Panc1 (cell line): ENCODE measurements at regions not wholly inside any gene's neighbourhood (a gene's known extent, or its start where the extent isn't known, plus 50 kb on each side); places are given as distances from the start of the nearest gene placed in this dataset.

Experiments used
- ATAC-seq: fragments of 200-7000 bp; cut with Tn5 transposase; 2 replicates; pipeline ENCODE4 v1.9.1; 2020; ENCODE audit warnings: mild to moderate bottlenecking, moderate library complexity
- BruUV-seq: library from RNA; stranded (reverse); fragments of 400-500 nt; replicated peaks from 2 replicates; lab custom pipeline; 2021; lab: Mats Ljungman, UMichigan
- CTCF ChIA-PET: fragments of 300-600 bp; sonication (Branson Sonifier 250); formaldehyde crosslinking; loops from one replicate; lab custom pipeline; 2022; ENCODE audit warnings: antibody characterized with exemption; lab: Charles Lee
- POLR2A ChIA-PET: fragments of 300-600 bp; sonication (Branson Sonifier 250); formaldehyde crosslinking; loops from one replicate; lab custom pipeline; 2022; ENCODE audit warnings: antibody characterized with exemption; lab: Charles Lee
- DNase-seq: peaks from one replicate; pipeline ENCODE4 v3.0.0-alpha.2; 2010; ENCODE audit warnings: low read depth, low spot score
- H3K27ac ChIP-seq: 2 replicates; pipeline ENCODE4 v1.5.1; 2011; ENCODE audit warnings: mild to moderate bottlenecking, low read length, inconsistent platforms
- H3K27me3 ChIP-seq: fragments of 200-500 bp; sonication (Bioruptor generic); 2 replicates; pipeline ENCODE4 v1.6.0; 2014; ENCODE audit warnings: low read length, inconsistent platforms; ENCODE audit not compliant: control insufficient read depth, insufficient read depth
- H3K36me3 ChIP-seq: fragments of 200-500 bp; sonication (Bioruptor generic); 2 replicates; pipeline ENCODE4 v1.5.1; 2014; ENCODE audit warnings: inconsistent platforms, mild to moderate bottlenecking, low read length, moderate library complexity; ENCODE audit not compliant: control insufficient read depth, insufficient read depth
- H3K4me1 ChIP-seq: 2 replicates; pipeline ENCODE4 v1.5.1; 2011; ENCODE audit warnings: inconsistent platforms, mild to moderate bottlenecking, low read length, moderate library complexity; ENCODE audit not compliant: control insufficient read depth, insufficient read depth
- H3K4me3 ChIP-seq, 2 experiments: 2 replicates each; pipeline ENCODE4 v1.5.1; 2011 to 2012; ENCODE audit warnings: low read depth in 2 of 2, low read length in 2 of 2, mild to moderate bottlenecking in 2 of 2, inconsistent platforms in 1 of 2, moderate library complexity in 1 of 2
- H3K9me3 ChIP-seq: fragments of 200-500 bp; sonication (Bioruptor generic); 2 replicates; pipeline ENCODE4 v1.5.1; 2014; ENCODE audit warnings: low read depth, mild to moderate bottlenecking, inconsistent platforms, low read length, moderate library complexity; ENCODE audit not compliant: control insufficient read depth, insufficient read depth
- POLR2AphosphoS5 ChIP-seq: IDR thresholded peaks from 2 replicates; pipeline ENCODE4 v1.6.1; 2012; ENCODE audit warnings: mild to moderate bottlenecking, low read depth, low read length, moderate library complexity
- SIN3A ChIP-seq: IDR thresholded peaks from 2 replicates; pipeline ENCODE4 v1.6.1; 2012; ENCODE audit warnings: low read depth, mild to moderate bottlenecking, low read length, moderate library complexity, borderline replicate concordance; ENCODE audit not compliant: insufficient read depth
- TCF7L2 ChIP-seq: IDR thresholded peaks from 2 replicates; pipeline ENCODE4 v1.6.1; 2011; ENCODE audit warnings: mild to moderate bottlenecking, low read depth, low read length, inconsistent platforms
- in situ Hi-C: cut with HindIII; loops from 2 replicates; pipeline ENCODE4 v1.10.0; 2016; ENCODE audit warnings: low sequenced_read_pairs, low pct_unique_long_range_greater_than_20kb
- intact Hi-C: fragments of 100-400 bp; cut with micrococcal nuclease; formaldehyde crosslinking; loops from one replicate; pipeline ENCODE4 v1.10.0; 2022; ENCODE audit not compliant: unreplicated experiment
- TF ChIP-seq, protein P1 (sequence below): fragments of 450-650 bp; IDR thresholded peaks from 2 replicates; pipeline ENCODE4 v1.5.1; 2017; ENCODE audit warnings: mild to moderate bottlenecking
- TF ChIP-seq, protein P2 (sequence below), 2 experiments: IDR thresholded peaks; 2 replicates each; pipeline ENCODE4 v1.6.1; 2011 to 2012; ENCODE audit warnings: low read depth in 2 of 2, control low read depth in 1 of 2, low read length in 1 of 2, mild to moderate bottlenecking in 1 of 2, moderate library complexity in 1 of 2; ENCODE audit not compliant: insufficient read depth in 1 of 2

DNA sequence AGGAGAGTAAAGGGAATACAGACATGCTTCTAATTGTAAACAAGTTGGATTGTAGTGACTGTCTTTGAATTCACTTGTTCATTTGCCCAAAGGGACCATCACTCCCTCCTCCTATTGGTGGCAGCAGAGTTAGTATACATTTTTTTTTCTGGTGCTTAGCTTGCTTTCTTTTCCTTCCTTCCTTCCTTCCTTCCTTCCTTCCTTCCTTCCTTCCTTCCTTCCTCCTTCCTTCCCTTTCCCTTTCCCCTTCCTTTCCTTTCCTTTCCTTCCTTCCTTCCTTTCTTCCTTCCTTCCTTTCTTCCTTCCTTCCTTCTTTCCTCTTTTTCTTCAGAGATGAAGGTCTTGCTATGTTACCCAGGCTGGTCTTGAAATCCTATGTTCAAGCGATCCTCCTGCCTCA lies 94.8 kb upstream of the ATP6AP2 start:
- DNase-seq (no peak), ATAC-seq (no peak)
- intact Hi-C loops: no loop called here
- CTCF ChIA-PET: no interaction called here
- no peaks in the 10 kb centered on the region for H3K27me3 ChIP-seq
- H3K27ac ChIP-seq: no peak overlapping the region
- POLR2A ChIA-PET: no interaction called here
- H3K4me1 ChIP-seq: no peaks in the 10 kb centered on the region
- no peaks in the 10 kb centered on the region for H3K9me3 ChIP-seq
- H3K4me3 ChIP-seq: no peak overlapping the region
- TF ChIP-seq, protein P1, sequence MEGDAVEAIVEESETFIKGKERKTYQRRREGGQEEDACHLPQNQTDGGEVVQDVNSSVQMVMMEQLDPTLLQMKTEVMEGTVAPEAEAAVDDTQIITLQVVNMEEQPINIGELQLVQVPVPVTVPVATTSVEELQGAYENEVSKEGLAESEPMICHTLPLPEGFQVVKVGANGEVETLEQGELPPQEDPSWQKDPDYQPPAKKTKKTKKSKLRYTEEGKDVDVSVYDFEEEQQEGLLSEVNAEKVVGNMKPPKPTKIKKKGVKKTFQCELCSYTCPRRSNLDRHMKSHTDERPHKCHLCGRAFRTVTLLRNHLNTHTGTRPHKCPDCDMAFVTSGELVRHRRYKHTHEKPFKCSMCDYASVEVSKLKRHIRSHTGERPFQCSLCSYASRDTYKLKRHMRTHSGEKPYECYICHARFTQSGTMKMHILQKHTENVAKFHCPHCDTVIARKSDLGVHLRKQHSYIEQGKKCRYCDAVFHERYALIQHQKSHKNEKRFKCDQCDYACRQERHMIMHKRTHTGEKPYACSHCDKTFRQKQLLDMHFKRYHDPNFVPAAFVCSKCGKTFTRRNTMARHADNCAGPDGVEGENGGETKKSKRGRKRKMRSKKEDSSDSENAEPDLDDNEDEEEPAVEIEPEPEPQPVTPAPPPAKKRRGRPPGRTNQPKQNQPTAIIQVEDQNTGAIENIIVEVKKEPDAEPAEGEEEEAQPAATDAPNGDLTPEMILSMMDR: no peak
- TF ChIP-seq TCF7L2 (no peak), POLR2AphosphoS5 (no peak), SIN3A (no peak)
- TF ChIP-seq, protein P2, sequence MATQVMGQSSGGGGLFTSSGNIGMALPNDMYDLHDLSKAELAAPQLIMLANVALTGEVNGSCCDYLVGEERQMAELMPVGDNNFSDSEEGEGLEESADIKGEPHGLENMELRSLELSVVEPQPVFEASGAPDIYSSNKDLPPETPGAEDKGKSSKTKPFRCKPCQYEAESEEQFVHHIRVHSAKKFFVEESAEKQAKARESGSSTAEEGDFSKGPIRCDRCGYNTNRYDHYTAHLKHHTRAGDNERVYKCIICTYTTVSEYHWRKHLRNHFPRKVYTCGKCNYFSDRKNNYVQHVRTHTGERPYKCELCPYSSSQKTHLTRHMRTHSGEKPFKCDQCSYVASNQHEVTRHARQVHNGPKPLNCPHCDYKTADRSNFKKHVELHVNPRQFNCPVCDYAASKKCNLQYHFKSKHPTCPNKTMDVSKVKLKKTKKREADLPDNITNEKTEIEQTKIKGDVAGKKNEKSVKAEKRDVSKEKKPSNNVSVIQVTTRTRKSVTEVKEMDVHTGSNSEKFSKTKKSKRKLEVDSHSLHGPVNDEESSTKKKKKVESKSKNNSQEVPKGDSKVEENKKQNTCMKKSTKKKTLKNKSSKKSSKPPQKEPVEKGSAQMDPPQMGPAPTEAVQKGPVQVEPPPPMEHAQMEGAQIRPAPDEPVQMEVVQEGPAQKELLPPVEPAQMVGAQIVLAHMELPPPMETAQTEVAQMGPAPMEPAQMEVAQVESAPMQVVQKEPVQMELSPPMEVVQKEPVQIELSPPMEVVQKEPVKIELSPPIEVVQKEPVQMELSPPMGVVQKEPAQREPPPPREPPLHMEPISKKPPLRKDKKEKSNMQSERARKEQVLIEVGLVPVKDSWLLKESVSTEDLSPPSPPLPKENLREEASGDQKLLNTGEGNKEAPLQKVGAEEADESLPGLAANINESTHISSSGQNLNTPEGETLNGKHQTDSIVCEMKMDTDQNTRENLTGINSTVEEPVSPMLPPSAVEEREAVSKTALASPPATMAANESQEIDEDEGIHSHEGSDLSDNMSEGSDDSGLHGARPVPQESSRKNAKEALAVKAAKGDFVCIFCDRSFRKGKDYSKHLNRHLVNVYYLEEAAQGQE (IDR thresholded peaks at IDR 0.05; ENCODE audit: insufficient read depth in 1 of 2, low read depth in 2 of 2, low read length in 1 of 2): no peak
- BruUV-seq: no TSS peak
- in situ Hi-C loops: no loop called here
- H3K36me3 ChIP-seq: no peaks in the 10 kb centered on the region

DNA sequence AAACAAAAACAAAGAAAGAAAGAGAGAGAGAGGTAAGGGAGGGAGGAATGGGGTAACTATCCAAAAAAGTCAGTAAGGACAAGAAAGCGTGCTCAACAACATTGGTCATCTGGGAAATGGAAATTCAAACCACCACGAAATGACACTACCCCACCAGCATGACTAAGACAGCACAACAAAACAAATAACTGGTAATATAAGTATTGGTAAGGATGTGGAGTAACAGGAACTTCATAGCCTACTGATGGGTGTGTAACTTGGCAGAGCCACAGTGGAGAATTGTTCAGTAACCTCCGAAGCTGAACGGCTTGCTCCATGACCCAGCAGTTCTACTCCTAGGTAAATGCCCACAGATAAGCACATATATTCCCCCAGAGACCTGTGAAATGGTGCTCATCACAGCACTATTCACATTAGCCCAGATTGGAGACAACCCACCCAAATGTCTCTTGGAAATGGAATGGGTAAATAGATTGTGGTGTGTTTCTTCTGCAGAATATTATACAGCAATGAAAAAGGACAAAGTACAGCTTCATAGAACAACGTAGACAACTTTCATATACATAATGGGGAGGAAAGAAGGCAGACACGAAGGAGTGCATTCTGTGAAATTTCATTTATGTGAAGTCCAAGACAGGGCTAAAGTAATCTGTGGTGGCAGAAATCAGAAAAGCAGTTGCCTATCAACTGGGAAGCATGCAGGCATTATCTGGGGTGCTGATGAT lies 95.5 kb upstream of the ATP6AP2 start:
- CTCF ChIA-PET: interaction anchor here (0.7 kb wide), 1 partner anchor 308 kb away, joined by 3 read pairs; no protein-coding TSS in a partner anchor
- H3K27me3 ChIP-seq: no peaks in the 10 kb centered on the region
- in situ Hi-C loops: no loop called here

More for the DNA sequence above, 95.5 kb upstream of the ATP6AP2 start:
- no peak overlapping the region for H3K27ac ChIP-seq
- H3K36me3 ChIP-seq: no peaks in the 10 kb centered on the region
- H3K4me1 ChIP-seq: no peaks in the 10 kb centered on the region
- H3K9me3 ChIP-seq: no peaks in the 10 kb centered on the region
- no TSS peak for BruUV-seq
- TF ChIP-seq, protein P2 (IDR thresholded peaks at IDR 0.05; ENCODE audit: insufficient read depth in 1 of 2, low read depth in 2 of 2, low read length in 1 of 2): no peak
- TF ChIP-seq, protein P1: no peak
- TF ChIP-seq POLR2AphosphoS5: no peak
- TF ChIP-seq SIN3A: no peak
- TF ChIP-seq TCF7L2: no peak
- no peak overlapping the region for H3K4me3 ChIP-seq
- no peak for ATAC-seq
- intact Hi-C loops: no loop called here
- no peak for DNase-seq
- POLR2A ChIA-PET: no interaction called here
